H1 (cell line): ENCODE measurements at regions not wholly inside any gene's neighbourhood (a gene's known extent, or its start where the extent isn't known, plus 50 kb on each side); places are given as distances from the start of the nearest gene placed in this dataset.
A peak's percentile ranks its signal among the peaks of the same experiment; 100 is the strongest.

Experiments
- MAX ChIP-seq: IDR thresholded peaks from 2 replicates; pipeline ENCODE4 v1.6.1; 2012; ENCODE audit warnings: inconsistent platforms
- RAD21 ChIP-seq, 2 experiments: IDR thresholded peaks in 1 of 2; conservative IDR thresholded peaks in 1 of 2; 2 replicates each; pipeline ENCODE4 v1.6.1; 2011; ENCODE audit warnings: low read depth in 2 of 2, low read length in 2 of 2, improper control_type of control experiment in 1 of 2, inconsistent platforms in 1 of 2, mild to moderate bottlenecking in 1 of 2, moderate library complexity in 1 of 2
- SP1 ChIP-seq: IDR thresholded peaks from 2 replicates; pipeline ENCODE4 v1.6.1; 2011; ENCODE audit warnings: low read depth, low read length

GRCh38 chr11:71342951-71343827 lies 90.8 kb upstream of the SHANK2 start (continued):
- TF ChIP-seq SP1 (0 out of 2 replicates have a peak, but pooled peaks have one; percentile 22), MAX (peak; percentile 18; the same call in 1 of the 2 replicates), RAD21 (IDR thresholded peaks at IDR 0.05 in 1 of 2, conservative IDR thresholded peaks at IDR 0.05 in 1 of 2; ENCODE audit: low read depth in 2 of 2, low read length in 2 of 2) (peak; percentile 79 to 87)
